ENCODE measurements at regions not wholly inside any gene's neighbourhood (a gene's known extent, or its start where the extent isn't known, plus 50 kb on each side); places are given as distances from the start of the nearest gene placed in this dataset.

DNA sequence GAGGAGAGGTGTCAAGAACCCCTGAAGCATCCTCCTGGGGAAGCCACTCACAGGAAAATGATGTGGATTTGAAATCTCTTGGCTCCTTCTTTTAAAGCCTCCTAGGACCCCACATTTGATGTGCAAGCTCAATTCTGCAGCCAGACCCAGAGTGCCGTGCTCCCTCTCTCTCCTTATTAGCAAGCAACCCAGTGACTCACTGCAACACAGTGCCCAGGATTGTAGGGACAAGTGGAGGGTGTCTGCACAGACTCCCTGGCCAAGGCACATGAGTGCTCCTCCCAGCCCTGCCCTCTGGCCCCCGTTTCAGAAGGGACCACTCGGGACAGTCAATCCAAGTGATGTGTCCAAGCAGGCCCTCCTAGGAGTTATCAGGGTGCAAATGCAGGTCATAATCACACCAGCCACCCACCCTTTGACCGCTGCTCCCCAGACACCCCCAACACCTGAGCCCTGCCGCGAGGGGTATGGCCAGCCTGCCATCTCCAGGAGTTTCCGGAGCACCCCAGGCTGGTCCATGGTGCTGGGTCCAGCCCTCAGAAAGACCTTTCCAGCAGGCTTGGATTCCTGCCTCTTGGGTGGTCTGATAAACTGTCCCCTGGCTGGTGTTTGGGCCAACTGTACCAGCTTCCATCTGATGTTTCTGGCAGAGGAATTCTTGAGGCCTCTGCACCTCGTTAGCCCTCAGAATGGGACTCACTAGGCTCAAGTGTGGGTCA lies 54.5 kb upstream of the CXCL12 start:
- TF ChIP-seq CTCF (IDR thresholded peaks at IDR 0.05 in 2 of 3, conservative IDR thresholded peaks at IDR 0.05 in 1 of 3; ENCODE audit: borderline replicate concordance in 1 of 3, insufficient read depth in 1 of 3, low read depth in 2 of 3, low read length in 2 of 3) (no peak), ZNF274 (IDR thresholded peaks at IDR 0.05; ENCODE audit: low read depth, low read length) (no peak), POLR2A (IDR thresholded peaks at IDR 0.05; ENCODE audit: borderline replicate concordance, extremely low read depth, insufficient read depth, insufficient read length) (no peak), CEBPB (IDR thresholded peaks at IDR 0.05; ENCODE audit: low read depth) (no peak), JUND (IDR thresholded peaks at IDR 0.05) (no peak), POLR2AphosphoS5 (IDR thresholded peaks at IDR 0.05; ENCODE audit: low read depth, low read length) (no peak), EZH2phosphoT487 (IDR thresholded peaks at IDR 0.05; ENCODE audit: borderline replicate concordance) (no peak), REST (IDR thresholded peaks at IDR 0.05; ENCODE audit: low read depth) (no peak)
- TF ChIP-seq, protein P1, sequence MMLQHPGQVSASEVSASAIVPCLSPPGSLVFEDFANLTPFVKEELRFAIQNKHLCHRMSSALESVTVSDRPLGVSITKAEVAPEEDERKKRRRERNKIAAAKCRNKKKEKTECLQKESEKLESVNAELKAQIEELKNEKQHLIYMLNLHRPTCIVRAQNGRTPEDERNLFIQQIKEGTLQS (IDR thresholded peaks at IDR 0.05), result no peak

Measured in HCT116 (cell line).